GM19328 (cell line): ENCODE measurements at regions not wholly inside any gene's neighbourhood (a gene's known extent, or its start where the extent isn't known, plus 50 kb on each side); places are given as distances from the start of the nearest gene placed in this dataset.
"Not testable (repeated sequence)": the region's sequence is repeated elsewhere in the genome, so short reads cannot be mapped to it uniquely, and the experiment has no call there.

Experiments used
- ATAC-seq: cut with Tn5 transposase; IDR thresholded peaks from one replicate; pipeline ENCODE4 v1.9.1; 2021; ENCODE audit warnings: mild to moderate bottlenecking, moderate library complexity; ENCODE audit not compliant: unreplicated experiment

- ATAC-seq = no peak
Measured at GRCh38 chr21:31538816-31539215, 120.7 kb upstream of the SOD1 start.

GRCh38 chr21:31537872-31538576 is 121.5 kb upstream of the SOD1 start:
- no peak for ATAC-seq

GRCh38 chr21:31536138-31536537 is 123.4 kb upstream of the SOD1 start:
- no peak for ATAC-seq

GRCh38 chr21:31531967-31532366 is 127.5 kb upstream of the SOD1 start:
- no peak for ATAC-seq

GRCh38 chr21:31530897-31531705 is 128.4 kb upstream of the SOD1 start:
- no peak for ATAC-seq

- ATAC-seq = no peak
Measured at GRCh38 chr21:31530364-31530763, 129.1 kb upstream of the SOD1 start.

- no peak for ATAC-seq
Measured at GRCh38 chr21:31529406-31529805, 130.1 kb upstream of the SOD1 start.

- no peak for ATAC-seq
Measured at GRCh38 chr21:31526040-31526439, 133.5 kb upstream of the SOD1 start.

GRCh38 chr21:31524140-31524539 is 135.4 kb upstream of the SOD1 start:
- no peak for ATAC-seq

- ATAC-seq = no peak
Measured at GRCh38 chr21:31521515-31521914, 138.0 kb upstream of the SOD1 start.

GRCh38 chr21:31520561-31521098 is 138.9 kb upstream of the SOD1 start:
- no peak for ATAC-seq

- ATAC-seq = no peak
Measured at GRCh38 chr21:31518580-31518979, 140.9 kb upstream of the SOD1 start.

- ATAC-seq = no peak
Measured at GRCh38 chr21:31517664-31518414, 141.7 kb upstream of the SOD1 start.

- ATAC-seq = no peak
Measured at GRCh38 chr21:31515253-31515652, 144.2 kb upstream of the SOD1 start.

- ATAC-seq = no peak
Measured at GRCh38 chr21:31514598-31514997, 144.9 kb upstream of the SOD1 start.

GRCh38 chr21:31513541-31513940 is 146.0 kb upstream of the SOD1 start:
- not testable (repeated sequence) for ATAC-seq

GRCh38 chr21:31511999-31512398 is 147.5 kb upstream of the SOD1 start:
- not testable (repeated sequence) for ATAC-seq

- no peak for ATAC-seq
Measured at GRCh38 chr21:31511258-31511657, 148.2 kb upstream of the SOD1 start.

- peak; percentile 47 for ATAC-seq
Measured at GRCh38 chr21:31509194-31510017, 150.1 kb upstream of the SOD1 start.

- no peak for ATAC-seq
Measured at GRCh38 chr21:31505975-31506374, 153.5 kb upstream of the SOD1 start.
